Neural progenitor cell (in vitro differentiated cells): ENCODE measurements at regions not wholly inside any gene's neighbourhood (a gene's known extent, or its start where the extent isn't known, plus 50 kb on each side); places are given as distances from the start of the nearest gene placed in this dataset.

Experiments
- EZH2 ChIP-seq: fragments of 200-600 bp; sonication (generic); IDR thresholded peaks from 2 replicates; pipeline ENCODE4 v1.6.1; 2017; ENCODE audit warnings: antibody characterized with exemption, mild to moderate bottlenecking, moderate library complexity
- EZH2phosphoT487 ChIP-seq: fragments of 200-600 bp; sonication (generic); IDR thresholded peaks from 2 replicates; pipeline ENCODE4 v1.6.1; 2017; ENCODE audit warnings: antibody characterized with exemption
- TF ChIP-seq, protein P1 (sequence below): fragments of 200-600 bp; sonication (generic); IDR thresholded peaks from 2 replicates; pipeline ENCODE4 v1.5.1; 2017; ENCODE audit warnings: antibody characterized with exemption, mild to moderate bottlenecking

GRCh38 chr1:79693441-79694114 lies 687.0 kb upstream of the ADGRL4 start:
- TF ChIP-seq, protein P1, sequence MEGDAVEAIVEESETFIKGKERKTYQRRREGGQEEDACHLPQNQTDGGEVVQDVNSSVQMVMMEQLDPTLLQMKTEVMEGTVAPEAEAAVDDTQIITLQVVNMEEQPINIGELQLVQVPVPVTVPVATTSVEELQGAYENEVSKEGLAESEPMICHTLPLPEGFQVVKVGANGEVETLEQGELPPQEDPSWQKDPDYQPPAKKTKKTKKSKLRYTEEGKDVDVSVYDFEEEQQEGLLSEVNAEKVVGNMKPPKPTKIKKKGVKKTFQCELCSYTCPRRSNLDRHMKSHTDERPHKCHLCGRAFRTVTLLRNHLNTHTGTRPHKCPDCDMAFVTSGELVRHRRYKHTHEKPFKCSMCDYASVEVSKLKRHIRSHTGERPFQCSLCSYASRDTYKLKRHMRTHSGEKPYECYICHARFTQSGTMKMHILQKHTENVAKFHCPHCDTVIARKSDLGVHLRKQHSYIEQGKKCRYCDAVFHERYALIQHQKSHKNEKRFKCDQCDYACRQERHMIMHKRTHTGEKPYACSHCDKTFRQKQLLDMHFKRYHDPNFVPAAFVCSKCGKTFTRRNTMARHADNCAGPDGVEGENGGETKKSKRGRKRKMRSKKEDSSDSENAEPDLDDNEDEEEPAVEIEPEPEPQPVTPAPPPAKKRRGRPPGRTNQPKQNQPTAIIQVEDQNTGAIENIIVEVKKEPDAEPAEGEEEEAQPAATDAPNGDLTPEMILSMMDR: no peak
- TF ChIP-seq EZH2phosphoT487 (no peak), EZH2 (no peak)
